CD14-positive monocyte (primary cell): ENCODE measurements at regions not wholly inside any gene's neighbourhood (a gene's known extent, or its start where the extent isn't known, plus 50 kb on each side); places are given as distances from the start of the nearest gene placed in this dataset.
"Not testable (repeated sequence)": the region's sequence is repeated elsewhere in the genome, so short reads cannot be mapped to it uniquely, and the experiment has no call there.

Experiments
- DNase-seq, 3 donors: peaks; one replicate each; pipeline ENCODE4 v3.0.0-alpha.2; 2011 to 2022
- H2AFZ ChIP-seq: 2 replicates; pipeline ENCODE4 v1.6.0; 2012; ENCODE audit warnings: mild to moderate bottlenecking, low read depth, low read length, inconsistent platforms; ENCODE audit not compliant: insufficient read depth, poor library complexity, severe bottlenecking
- H3K27ac ChIP-seq, 2 donors: 1 replicate in 1 of 2; 2 replicates in 1 of 2; pipeline ENCODE4 v1.5.1; 2012 to 2013; ENCODE audit warnings: low read length in 2 of 2, control low read depth in 1 of 2, inconsistent platforms in 1 of 2, low read depth in 1 of 2, mild to moderate bottlenecking in 1 of 2
- H3K27me3 ChIP-seq, 2 donors: one replicate each; pipeline versions ENCODE4 v1.6.0 to v1.6.1; 2011 to 2013; ENCODE audit warnings: low read length in 2 of 2; ENCODE audit not compliant: control insufficient read depth in 2 of 2, insufficient read depth in 2 of 2
- H3K36me3 ChIP-seq, 2 donors: replicated peaks in 1 of 2; 1 replicate in 1 of 2; 2 replicates in 1 of 2; pipeline versions ENCODE4 v1.5.1 to v1.6.1; 2012 to 2013; ENCODE audit warnings: low read length in 2 of 2, control low read depth in 1 of 2, inconsistent platforms in 1 of 2, mild to moderate bottlenecking in 1 of 2; ENCODE audit not compliant: insufficient read depth in 2 of 2, control insufficient read depth in 1 of 2
- H3K4me1 ChIP-seq, 2 donors: 1 replicate in 1 of 2; 2 replicates in 1 of 2; pipeline versions ENCODE4 v1.5.1 to v1.6.1; 2012 to 2013; ENCODE audit warnings: low read length in 2 of 2, control low read depth in 1 of 2, inconsistent platforms in 1 of 2, mild to moderate bottlenecking in 1 of 2, moderate library complexity in 1 of 2; ENCODE audit not compliant: insufficient read depth in 2 of 2, control insufficient read depth in 1 of 2
- H3K4me2 ChIP-seq: replicated peaks from 2 replicates; pipeline ENCODE3; 2012; ENCODE audit warnings: low read length, moderate library complexity, mild to moderate bottlenecking; ENCODE audit not compliant: poor library complexity, severe bottlenecking; ENCODE audit errors: extremely low read depth
- H3K4me3 ChIP-seq, 3 experiments: fragments of 200-600 bp in 1 of 3; sonication (generic) in 1 of 3; replicated peaks in 1 of 3; 1 replicate in 2 of 3; 2 replicates in 1 of 3; pipeline ENCODE4 v1.5.1; 2011 to 2013; ENCODE audit warnings: low read length in 3 of 3, mild to moderate bottlenecking in 3 of 3, control low read depth in 2 of 3, low read depth in 2 of 3, inconsistent platforms in 1 of 3, moderate library complexity in 1 of 3
- H3K79me2 ChIP-seq: 2 replicates; pipeline ENCODE4 v1.6.0; 2012; ENCODE audit warnings: mild to moderate bottlenecking, control low read depth, inconsistent platforms, low read length, moderate library complexity; ENCODE audit not compliant: insufficient read depth
- H3K9ac ChIP-seq: 2 replicates; pipeline ENCODE4 v1.6.0; 2017; ENCODE audit warnings: low read length, mild to moderate bottlenecking; ENCODE audit not compliant: insufficient read depth, poor library complexity, severe bottlenecking
- H3K9me3 ChIP-seq, 2 donors: replicated peaks in 1 of 2; 1 replicate in 1 of 2; 2 replicates in 1 of 2; pipeline versions ENCODE4 v1.5.1 to v1.6.1; 2012 to 2013; ENCODE audit warnings: low read length in 2 of 2, control low read depth in 1 of 2; ENCODE audit not compliant: control insufficient read depth in 1 of 2, insufficient read depth in 1 of 2
- H4K20me1 ChIP-seq: 2 replicates; pipeline ENCODE4 v1.6.0; 2012; ENCODE audit warnings: mild to moderate bottlenecking, low read length, control low read depth, moderate library complexity; ENCODE audit not compliant: insufficient read depth
- H3K27ac Mint-ChIP-seq, 7 donors: one replicate each; pipeline ENCODE4 v1.8.0; 2020; ENCODE audit warnings: mild to moderate bottlenecking in 7 of 7, mixed read lengths in 7 of 7, moderate library complexity in 6 of 7, inconsistent platforms in 2 of 7
- H3K27me3 Mint-ChIP-seq, 3 donors: one replicate each; pipeline ENCODE4 v1.8.0; 2021 to 2022; ENCODE audit warnings: low read depth in 3 of 3, mild to moderate bottlenecking in 3 of 3, mixed read lengths in 3 of 3, moderate library complexity in 3 of 3, inconsistent platforms in 1 of 3
- H3K36me3 Mint-ChIP-seq, 2 donors: one replicate each; pipeline ENCODE4 v1.8.0; 2020; ENCODE audit warnings: mixed read lengths in 2 of 2, inconsistent platforms in 1 of 2, mild to moderate bottlenecking in 1 of 2
- H3K4me1 Mint-ChIP-seq: one replicate; pipeline ENCODE4 v1.8.0; 2020; ENCODE audit warnings: mild to moderate bottlenecking, mixed read lengths
- H3K4me3 Mint-ChIP-seq, 2 donors: one replicate each; pipeline ENCODE4 v1.8.0; 2020; ENCODE audit warnings: mild to moderate bottlenecking in 2 of 2, mixed read lengths in 2 of 2, moderate library complexity in 1 of 2
- H3K9me3 Mint-ChIP-seq, 7 donors: one replicate each; pipeline ENCODE4 v1.8.0; 2020 to 2022; ENCODE audit warnings: mixed read lengths in 7 of 7, mild to moderate bottlenecking in 6 of 7, moderate library complexity in 6 of 7, inconsistent platforms in 2 of 7
- WGBS: methylation state at CpG from one replicate; pipeline ENCODE4 v1.1.5; 2013; ENCODE audit warnings: missing lambda C conversion rate; ENCODE audit not compliant: insufficient coverage; 5-methylcytosine and 5-hydroxymethylcytosine counted together
- intact Hi-C, 2 donors: fragments of 100-400 bp; cut with micrococcal nuclease; formaldehyde crosslinking; loops; one replicate each; pipeline versions ENCODE4 v1.15.0 to v1.15.1; 2023
- TF ChIP-seq, protein P1 (sequence below): fragments of 200-600 bp; IDR thresholded peaks from one replicate; pipeline ENCODE4 v1.8.0; 2022; ENCODE audit warnings: antibody characterized with exemption, mild to moderate bottlenecking

GRCh38 chr2:132270255-132270654 lies 108.5 kb upstream of the ANKRD30BL start:
- no peak for DNase-seq
- H3K36me3 ChIP-seq = no peaks in the 10 kb centered on the region
- intact Hi-C loops = no loop called here
- H3K79me2 ChIP-seq = no peaks in the 10 kb centered on the region
- Mint-ChIP-seq H3K36me3 (no peaks in the 10 kb centered on the region), H3K9me3 (no peaks in the 10 kb centered on the region), H3K27ac (no peak overlapping the region), H3K4me3 (no peak overlapping the region), H3K27me3 (peaks cover 0 to 6% (median 3%) of the 10 kb centered on the region in 3 donors), H3K4me1 (no peaks in the 10 kb centered on the region)
- 100% methylated on average over 1 of the region's 1 CpG for WGBS
- no peaks in the 10 kb centered on the region for H3K4me1 ChIP-seq
- TF ChIP-seq, protein P1, sequence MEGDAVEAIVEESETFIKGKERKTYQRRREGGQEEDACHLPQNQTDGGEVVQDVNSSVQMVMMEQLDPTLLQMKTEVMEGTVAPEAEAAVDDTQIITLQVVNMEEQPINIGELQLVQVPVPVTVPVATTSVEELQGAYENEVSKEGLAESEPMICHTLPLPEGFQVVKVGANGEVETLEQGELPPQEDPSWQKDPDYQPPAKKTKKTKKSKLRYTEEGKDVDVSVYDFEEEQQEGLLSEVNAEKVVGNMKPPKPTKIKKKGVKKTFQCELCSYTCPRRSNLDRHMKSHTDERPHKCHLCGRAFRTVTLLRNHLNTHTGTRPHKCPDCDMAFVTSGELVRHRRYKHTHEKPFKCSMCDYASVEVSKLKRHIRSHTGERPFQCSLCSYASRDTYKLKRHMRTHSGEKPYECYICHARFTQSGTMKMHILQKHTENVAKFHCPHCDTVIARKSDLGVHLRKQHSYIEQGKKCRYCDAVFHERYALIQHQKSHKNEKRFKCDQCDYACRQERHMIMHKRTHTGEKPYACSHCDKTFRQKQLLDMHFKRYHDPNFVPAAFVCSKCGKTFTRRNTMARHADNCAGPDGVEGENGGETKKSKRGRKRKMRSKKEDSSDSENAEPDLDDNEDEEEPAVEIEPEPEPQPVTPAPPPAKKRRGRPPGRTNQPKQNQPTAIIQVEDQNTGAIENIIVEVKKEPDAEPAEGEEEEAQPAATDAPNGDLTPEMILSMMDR = no peak
- H4K20me1 ChIP-seq = no peaks in the 10 kb centered on the region
- H3K9ac ChIP-seq = no peak overlapping the region
- H3K9me3 ChIP-seq = no peaks in the 10 kb centered on the region
- no peak overlapping the region for H3K27ac ChIP-seq
- H3K4me3 ChIP-seq = no peak overlapping the region
- no peak overlapping the region for H3K4me2 ChIP-seq
- H2AFZ ChIP-seq = no peak overlapping the region
- H3K27me3 ChIP-seq = peaks cover 15 to 22% of the 10 kb centered on the region in 2 donors

DNA sequence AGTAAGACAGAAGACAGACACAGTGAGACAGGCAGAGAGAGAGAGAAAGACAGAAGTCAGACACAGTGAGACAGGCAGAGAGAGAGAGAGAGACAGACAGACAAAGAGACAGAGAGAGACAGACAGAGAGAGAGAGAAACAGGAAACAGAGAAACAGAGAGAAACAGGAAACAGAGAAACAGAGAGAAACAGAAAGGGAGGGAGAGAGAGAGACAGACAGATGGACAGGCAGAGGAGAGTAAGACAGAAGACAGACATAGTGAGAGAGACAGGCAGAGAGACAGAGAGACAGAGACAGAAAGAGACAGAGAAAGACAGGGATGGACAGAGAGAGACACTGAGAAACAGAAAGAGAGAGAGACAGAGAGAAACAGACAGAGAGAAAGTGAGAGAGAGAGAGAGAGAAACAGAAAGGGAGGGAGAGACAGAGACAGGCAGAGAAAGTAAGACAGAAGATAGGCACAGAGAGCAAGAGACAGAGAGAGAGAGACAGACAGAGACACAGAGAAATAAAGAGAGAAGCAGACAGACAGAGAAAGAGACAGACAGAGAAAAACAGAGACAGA lies 109.3 kb upstream of the ANKRD30BL start:
- Histone ChIP-seq H4K20me1 (no peaks in the 10 kb centered on the region), H3K27me3 (peaks cover 15 to 22% of the 10 kb centered on the region in 2 donors), H3K9ac (no peak overlapping the region), H3K9me3 (no peaks in the 10 kb centered on the region), H3K79me2 (no peaks in the 10 kb centered on the region), H3K4me2 (no peak overlapping the region), H3K4me3 (no peak overlapping the region), H2AFZ (no peak overlapping the region), H3K36me3 (no peaks in the 10 kb centered on the region), H3K4me1 (no peaks in the 10 kb centered on the region), H3K27ac (no peak overlapping the region)
- Mint-ChIP-seq H3K9me3 (peaks cover 0 to 3% (median 0%) of the 10 kb centered on the region in 7 donors), H3K36me3 (no peaks in the 10 kb centered on the region), H3K4me3 (no peak overlapping the region), H3K27ac (no peak overlapping the region), H3K27me3 (peaks cover 1 to 6% (median 3%) of the 10 kb centered on the region in 3 donors), H3K4me1 (no peaks in the 10 kb centered on the region)
- intact Hi-C loops = no loop called here
- DNase-seq = no peak
- TF ChIP-seq, protein P1 = no peak

DNA sequence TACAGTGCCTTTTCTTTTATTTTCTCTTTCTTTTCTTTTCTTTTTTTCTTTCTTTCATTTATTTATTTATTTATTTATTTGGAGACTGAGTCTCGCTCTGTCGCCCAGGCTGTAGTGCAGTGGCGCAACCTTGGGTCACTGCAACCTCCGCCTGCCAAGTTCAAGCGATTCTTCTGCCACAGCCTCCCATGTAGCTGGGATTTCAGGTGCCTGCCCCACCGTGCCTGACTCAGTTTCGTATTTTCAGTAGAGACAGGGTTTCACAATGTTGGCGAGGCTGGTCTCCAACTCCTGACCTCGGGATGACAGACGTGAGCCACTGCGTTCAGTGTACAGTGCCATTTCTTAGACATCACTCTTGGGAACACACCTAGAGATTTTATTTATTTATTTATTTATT lies 110.0 kb upstream of the ANKRD30BL start:
- H3K9ac ChIP-seq, H3K4me1 ChIP-seq, H3K36me3 ChIP-seq, H3K36me3 Mint-ChIP-seq, H3K4me3 ChIP-seq, intact Hi-C loops, H3K79me2 ChIP-seq, H3K27me3 Mint-ChIP-seq, H4K20me1 ChIP-seq, H3K4me3 Mint-ChIP-seq, H3K4me1 Mint-ChIP-seq, H3K9me3 ChIP-seq, H3K27ac ChIP-seq, H3K27ac Mint-ChIP-seq, DNase-seq, H3K9me3 Mint-ChIP-seq, H3K4me2 ChIP-seq, H2AFZ ChIP-seq: not testable (repeated sequence)
- H3K27me3 ChIP-seq = peaks cover 9 to 18% of the 10 kb centered on the region in 2 donors
- WGBS = 100% methylated on average over 2 of the region's 11 CpGs
